ENCODE measurements at regions not wholly inside any gene's neighbourhood (a gene's known extent, or its start where the extent isn't known, plus 50 kb on each side); places are given as distances from the start of the nearest gene placed in this dataset.

DNA sequence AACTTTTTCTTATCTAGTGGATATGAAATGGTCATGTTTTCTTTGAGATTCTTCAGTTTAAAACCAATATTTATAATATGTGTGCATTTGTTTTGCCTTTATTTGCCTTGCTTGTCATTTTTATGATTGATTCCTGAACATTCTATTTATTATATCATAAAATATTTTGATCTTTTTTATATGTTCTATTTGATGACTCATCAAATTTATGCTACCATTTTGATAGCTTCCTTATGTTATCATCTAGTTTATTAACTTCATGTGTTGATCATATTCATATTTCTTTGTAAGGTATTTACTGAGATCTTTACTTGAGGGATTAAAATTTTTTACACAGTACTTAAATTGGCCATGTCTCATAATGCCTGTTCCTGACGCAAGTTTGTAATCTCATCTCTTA, 1650.0 kb downstream of the AMY1C start:
- H3K27me3 ChIP-seq, result no peaks in the 10 kb centered on the region

DNA sequence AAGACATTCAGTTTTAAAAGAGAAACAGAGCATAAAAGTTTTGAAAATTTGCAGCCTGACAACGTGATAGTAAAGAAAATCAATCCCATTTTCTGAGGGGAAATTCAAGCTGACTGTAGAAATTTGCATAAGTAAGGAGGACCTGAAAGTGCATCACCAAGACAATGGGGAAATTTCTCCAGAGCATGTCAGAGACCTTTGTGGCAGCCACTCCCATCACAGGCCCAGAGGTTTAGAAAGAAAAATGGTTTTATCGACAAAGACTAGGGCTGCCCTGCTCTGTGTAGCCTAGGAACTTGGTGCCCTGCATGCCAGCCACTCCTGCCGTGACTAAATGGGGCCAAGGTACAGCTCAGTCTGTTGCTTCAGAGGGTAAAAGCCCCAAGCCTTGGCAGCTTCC, 1640.2 kb upstream of the PRMT6 start:
- TF ChIP-seq, protein P1, sequence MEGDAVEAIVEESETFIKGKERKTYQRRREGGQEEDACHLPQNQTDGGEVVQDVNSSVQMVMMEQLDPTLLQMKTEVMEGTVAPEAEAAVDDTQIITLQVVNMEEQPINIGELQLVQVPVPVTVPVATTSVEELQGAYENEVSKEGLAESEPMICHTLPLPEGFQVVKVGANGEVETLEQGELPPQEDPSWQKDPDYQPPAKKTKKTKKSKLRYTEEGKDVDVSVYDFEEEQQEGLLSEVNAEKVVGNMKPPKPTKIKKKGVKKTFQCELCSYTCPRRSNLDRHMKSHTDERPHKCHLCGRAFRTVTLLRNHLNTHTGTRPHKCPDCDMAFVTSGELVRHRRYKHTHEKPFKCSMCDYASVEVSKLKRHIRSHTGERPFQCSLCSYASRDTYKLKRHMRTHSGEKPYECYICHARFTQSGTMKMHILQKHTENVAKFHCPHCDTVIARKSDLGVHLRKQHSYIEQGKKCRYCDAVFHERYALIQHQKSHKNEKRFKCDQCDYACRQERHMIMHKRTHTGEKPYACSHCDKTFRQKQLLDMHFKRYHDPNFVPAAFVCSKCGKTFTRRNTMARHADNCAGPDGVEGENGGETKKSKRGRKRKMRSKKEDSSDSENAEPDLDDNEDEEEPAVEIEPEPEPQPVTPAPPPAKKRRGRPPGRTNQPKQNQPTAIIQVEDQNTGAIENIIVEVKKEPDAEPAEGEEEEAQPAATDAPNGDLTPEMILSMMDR (IDR thresholded peaks at IDR 0.05), result no peak
- TF ChIP-seq POLR2A (IDR thresholded peaks at IDR 0.05) (no peak), POLR2AphosphoS5 (IDR thresholded peaks at IDR 0.05; ENCODE audit: insufficient read depth in 1 of 2, low read depth in 1 of 2) (no peak)
- H3K36me3 ChIP-seq, result no peaks in the 10 kb centered on the region
- DNase-seq (ENCODE audit: extremely low spot score in 2 of 2), result no peak
- intact Hi-C loops (cut with DNase I), result no loop called here
- no peaks in the 10 kb centered on the region for H3K27me3 ChIP-seq
- H3K4me1 ChIP-seq, result no peaks in the 10 kb centered on the region
- no peak overlapping the region for H3K4me3 ChIP-seq
- no peak overlapping the region for H3K27ac ChIP-seq
- no peaks in the 10 kb centered on the region for H3K9me3 ChIP-seq

More for the DNA sequence above, 1650.0 kb downstream of the AMY1C start:
- Histone ChIP-seq H3K27ac (no peak overlapping the region), H3K4me3 (no peak overlapping the region), H3K36me3 (no peaks in the 10 kb centered on the region), H3K9me3 (no peaks in the 10 kb centered on the region), H3K4me1 (no peaks in the 10 kb centered on the region)
- no peak for DNase-seq (ENCODE audit: extremely low spot score in 2 of 2)
- no peak for TF ChIP-seq POLR2AphosphoS5 (IDR thresholded peaks at IDR 0.05; ENCODE audit: insufficient read depth in 1 of 2, low read depth in 1 of 2)
- TF ChIP-seq, protein P1 (IDR thresholded peaks at IDR 0.05), result no peak
- no peak for TF ChIP-seq POLR2A (IDR thresholded peaks at IDR 0.05)
- intact Hi-C loops (cut with DNase I), result no loop called here

DNA sequence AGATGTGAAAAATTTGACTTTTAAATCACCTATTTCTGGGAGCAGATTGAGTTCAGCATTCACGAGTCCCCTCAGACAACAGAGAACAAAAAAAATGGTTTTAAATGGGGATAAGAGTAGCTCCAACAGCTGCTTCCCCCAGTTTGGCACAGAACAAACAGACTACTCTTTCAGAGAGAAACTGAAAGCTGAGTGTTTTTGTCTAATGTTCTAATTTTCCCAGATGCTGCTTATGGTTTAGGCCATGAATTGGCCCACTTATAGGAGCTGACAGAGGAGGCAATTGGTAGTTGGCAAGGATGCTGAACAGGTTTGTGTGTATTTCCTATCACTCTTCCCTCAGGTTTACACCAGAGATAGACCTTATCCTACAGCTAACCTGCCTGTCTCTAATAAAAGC, 1637.4 kb upstream of the PRMT6 start:
- DNase-seq (ENCODE audit: extremely low spot score in 2 of 2), result no peak
- intact Hi-C loops (cut with DNase I), result no loop called here
- Histone ChIP-seq H3K36me3 (no peaks in the 10 kb centered on the region), H3K27ac (no peak overlapping the region), H3K27me3 (no peaks in the 10 kb centered on the region), H3K4me3 (no peak overlapping the region), H3K9me3 (no peaks in the 10 kb centered on the region), H3K4me1 (no peaks in the 10 kb centered on the region)
- TF ChIP-seq POLR2AphosphoS5 (IDR thresholded peaks at IDR 0.05; ENCODE audit: insufficient read depth in 1 of 2, low read depth in 1 of 2) (no peak), POLR2A (IDR thresholded peaks at IDR 0.05) (no peak)
- TF ChIP-seq, protein P1 (IDR thresholded peaks at IDR 0.05), result no peak

DNA sequence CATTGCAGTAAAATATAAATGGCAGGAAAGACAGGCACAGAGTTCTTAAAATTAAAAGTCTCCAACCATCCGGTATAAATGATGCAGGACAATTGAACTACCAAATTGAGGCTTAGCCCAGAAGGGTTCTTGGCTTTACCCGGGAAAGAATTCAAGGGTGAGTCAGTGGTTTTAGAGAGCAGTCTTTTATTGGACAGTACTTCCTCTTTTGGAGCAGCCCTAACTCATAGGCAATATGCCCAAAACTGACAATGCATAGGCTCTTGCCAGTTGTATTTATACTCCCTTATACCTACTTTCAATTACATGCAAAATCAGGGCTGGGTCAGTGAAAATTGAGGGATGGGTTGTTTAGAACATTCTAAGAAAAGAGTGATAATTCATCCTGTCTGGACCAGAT, 1628.9 kb upstream of the PRMT6 start:
- TF ChIP-seq POLR2AphosphoS5 (IDR thresholded peaks at IDR 0.05; ENCODE audit: insufficient read depth in 1 of 2, low read depth in 1 of 2), result no peak
- TF ChIP-seq, protein P1 (IDR thresholded peaks at IDR 0.05), result no peak
- intact Hi-C loops (cut with DNase I), result no loop called here
- Histone ChIP-seq H3K36me3 (no peaks in the 10 kb centered on the region), H3K4me1 (no peaks in the 10 kb centered on the region), H3K4me3 (no peak overlapping the region), H3K27ac (no peak overlapping the region), H3K9me3 (no peaks in the 10 kb centered on the region), H3K27me3 (no peaks in the 10 kb centered on the region)
- DNase-seq (ENCODE audit: extremely low spot score in 2 of 2), result no peak

DNA sequence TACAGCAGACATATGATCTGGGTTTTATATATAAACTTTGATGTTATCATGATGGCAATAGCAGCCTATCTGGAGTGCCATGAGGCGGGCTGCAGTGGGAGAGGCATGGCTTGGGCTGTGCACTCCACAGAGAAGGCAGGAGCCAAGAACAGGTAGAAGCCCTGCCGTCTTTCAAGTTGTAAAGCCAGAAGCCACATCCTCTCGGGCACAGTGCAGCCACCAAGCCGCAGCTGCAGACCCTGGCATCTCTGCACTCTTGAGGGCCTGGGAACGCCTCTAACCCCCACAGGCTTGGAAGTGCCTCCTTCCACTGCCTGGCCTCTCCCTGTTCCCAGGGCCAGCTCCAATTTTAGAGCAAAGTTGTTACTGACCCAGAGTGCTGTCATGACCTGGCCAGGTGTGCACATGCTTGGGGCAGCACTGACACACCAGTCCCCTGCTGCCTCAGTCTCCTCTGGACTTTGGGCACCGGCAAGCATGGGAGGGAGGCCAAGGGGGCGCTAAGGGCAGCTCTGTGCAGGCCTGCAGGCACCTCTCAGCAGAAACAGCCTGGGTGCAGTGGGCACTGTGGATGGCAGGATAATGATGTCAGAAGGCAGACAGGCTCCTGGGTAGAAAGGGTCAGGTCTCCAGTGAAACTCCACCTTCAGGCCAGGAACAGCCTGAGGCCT, 1619.8 kb upstream of the PRMT6 start:
- Histone ChIP-seq H3K27me3 (no peaks in the 10 kb centered on the region), H3K27ac (no peak overlapping the region), H3K4me3 (no peak overlapping the region), H3K36me3 (no peaks in the 10 kb centered on the region), H3K9me3 (no peaks in the 10 kb centered on the region), H3K4me1 (no peaks in the 10 kb centered on the region)
- TF ChIP-seq, protein P1 (IDR thresholded peaks at IDR 0.05), result no peak
- no peak for TF ChIP-seq POLR2A (IDR thresholded peaks at IDR 0.05)
- TF ChIP-seq POLR2AphosphoS5 (IDR thresholded peaks at IDR 0.05; ENCODE audit: insufficient read depth in 1 of 2, low read depth in 1 of 2), result no peak
- intact Hi-C loops (cut with DNase I), result no loop called here
- no peak for DNase-seq (ENCODE audit: extremely low spot score in 2 of 2)
